NCI-H748 (cell line): ENCODE measurements at regions not wholly inside any gene's neighbourhood (a gene's known extent, or its start where the extent isn't known, plus 50 kb on each side); places are given as distances from the start of the nearest gene placed in this dataset.

Experiments used
- DNase-seq: peaks from one replicate; lab custom pipeline; 2025; ENCODE audit not compliant: unreplicated experiment; lab: John Stamatoyannopoulos, UW

GRCh38 chr3:5270666-5271371 lies 83.3 kb downstream of the EDEM1 start:
- DNase-seq: no peak

- no peak for DNase-seq
These were observed 83.8 kb downstream of the EDEM1 start for GRCh38 chr3:5271372-5271683.

GRCh38 chr3:5272387-5272786 lies 84.9 kb downstream of the EDEM1 start:
- DNase-seq: no peak

- DNase-seq: no peak
These were observed 86.6 kb downstream of the EDEM1 start for GRCh38 chr3:5274091-5274490.

GRCh38 chr3:5275529-5275928 lies 88.0 kb downstream of the EDEM1 start:
- no peak for DNase-seq

GRCh38 chr3:5276934-5277333 lies 89.4 kb downstream of the EDEM1 start:
- DNase-seq: no peak

GRCh38 chr3:5277612-5278236 lies 90.2 kb downstream of the EDEM1 start:
- DNase-seq: no peak

- no peak for DNase-seq
These were observed 91.2 kb downstream of the EDEM1 start for GRCh38 chr3:5278666-5279065.

- DNase-seq: no peak
These were observed 95.2 kb downstream of the EDEM1 start for GRCh38 chr3:5282703-5283102.

GRCh38 chr3:5285439-5285838 lies 97.9 kb downstream of the EDEM1 start:
- DNase-seq: no peak

- no peak for DNase-seq
These were observed 103.4 kb downstream of the EDEM1 start for GRCh38 chr3:5290915-5291314.

GRCh38 chr3:5292512-5292911 lies 105.0 kb downstream of the EDEM1 start:
- peak; percentile 70 for DNase-seq

GRCh38 chr3:5293207-5293606 lies 105.7 kb downstream of the EDEM1 start:
- no peak for DNase-seq

GRCh38 chr3:5294356-5294755 lies 106.8 kb downstream of the EDEM1 start:
- no peak for DNase-seq

GRCh38 chr3:5295191-5295690 lies 107.7 kb downstream of the EDEM1 start:
- DNase-seq: no peak

GRCh38 chr3:5296362-5296761 lies 108.9 kb downstream of the EDEM1 start:
- no peak for DNase-seq

GRCh38 chr3:5297895-5298294 lies 110.4 kb downstream of the EDEM1 start:
- DNase-seq: no peak

- no peak for DNase-seq
These were observed 110.9 kb downstream of the EDEM1 start for GRCh38 chr3:5298453-5298852.

- no peak for DNase-seq
These were observed 111.7 kb downstream of the EDEM1 start for GRCh38 chr3:5299161-5299560.

- DNase-seq: no peak
These were observed 113.1 kb downstream of the EDEM1 start for GRCh38 chr3:5300638-5301037.

- no peak for DNase-seq
These were observed 114.3 kb downstream of the EDEM1 start for GRCh38 chr3:5301651-5302297.

- no peak for DNase-seq
These were observed 115.2 kb downstream of the EDEM1 start for GRCh38 chr3:5302661-5303060.
